Suprapubic skin (tissue), 4 donors: ENCODE measurements at regions not wholly inside any gene's neighbourhood (a gene's known extent, or its start where the extent isn't known, plus 50 kb on each side); places are given as distances from the start of the nearest gene placed in this dataset.

Source experiments
- EP300 ChIP-seq: sonication (generic); formaldehyde crosslinking; IDR thresholded peaks from one replicate; pipeline ENCODE4 v1.6.1; 2017; ENCODE audit warnings: antibody characterized with exemption
- POLR2A ChIP-seq, 2 donors: fragments of 450-650 bp; IDR thresholded peaks; one replicate each; pipeline ENCODE4 v1.6.1; 2017; ENCODE audit warnings: antibody characterized with exemption in 2 of 2, mild to moderate bottlenecking in 2 of 2, moderate library complexity in 2 of 2
- POLR2AphosphoS5 ChIP-seq, 3 donors: sonication (generic); formaldehyde crosslinking; IDR thresholded peaks; one replicate each; pipeline ENCODE4 v1.6.1; 2017; ENCODE audit warnings: antibody characterized with exemption in 3 of 3
- TF ChIP-seq, protein P1 (sequence below), 2 donors: fragments of 200-600 bp in 1 of 2; fragments of 450-650 bp in 1 of 2; sonication (generic) in 1 of 2; IDR thresholded peaks; one replicate each; pipeline ENCODE4 v1.5.1; 2016 to 2019; ENCODE audit warnings: antibody characterized with exemption in 2 of 2, mild to moderate bottlenecking in 1 of 2, moderate library complexity in 1 of 2

DNA sequence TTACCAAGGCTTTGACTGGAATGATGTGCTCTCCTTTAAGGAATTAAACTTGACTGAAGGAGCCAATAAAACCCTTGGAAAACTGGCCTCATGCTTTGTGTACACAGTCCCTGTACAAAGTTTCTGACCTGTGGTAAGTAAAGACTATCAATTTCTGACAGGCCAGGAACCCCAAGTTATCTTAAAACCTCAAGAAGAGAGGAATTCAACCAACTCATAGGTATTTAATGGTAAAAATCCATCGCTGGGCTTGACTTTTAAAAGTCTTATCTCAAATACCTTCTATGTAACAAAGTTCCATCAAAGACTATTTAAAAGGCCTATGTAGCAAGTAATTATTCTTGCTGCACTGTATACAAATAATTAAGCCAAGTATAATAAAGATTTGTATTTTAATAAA is 103.7 kb upstream of the TENT5D start:
- TF ChIP-seq, protein P1, sequence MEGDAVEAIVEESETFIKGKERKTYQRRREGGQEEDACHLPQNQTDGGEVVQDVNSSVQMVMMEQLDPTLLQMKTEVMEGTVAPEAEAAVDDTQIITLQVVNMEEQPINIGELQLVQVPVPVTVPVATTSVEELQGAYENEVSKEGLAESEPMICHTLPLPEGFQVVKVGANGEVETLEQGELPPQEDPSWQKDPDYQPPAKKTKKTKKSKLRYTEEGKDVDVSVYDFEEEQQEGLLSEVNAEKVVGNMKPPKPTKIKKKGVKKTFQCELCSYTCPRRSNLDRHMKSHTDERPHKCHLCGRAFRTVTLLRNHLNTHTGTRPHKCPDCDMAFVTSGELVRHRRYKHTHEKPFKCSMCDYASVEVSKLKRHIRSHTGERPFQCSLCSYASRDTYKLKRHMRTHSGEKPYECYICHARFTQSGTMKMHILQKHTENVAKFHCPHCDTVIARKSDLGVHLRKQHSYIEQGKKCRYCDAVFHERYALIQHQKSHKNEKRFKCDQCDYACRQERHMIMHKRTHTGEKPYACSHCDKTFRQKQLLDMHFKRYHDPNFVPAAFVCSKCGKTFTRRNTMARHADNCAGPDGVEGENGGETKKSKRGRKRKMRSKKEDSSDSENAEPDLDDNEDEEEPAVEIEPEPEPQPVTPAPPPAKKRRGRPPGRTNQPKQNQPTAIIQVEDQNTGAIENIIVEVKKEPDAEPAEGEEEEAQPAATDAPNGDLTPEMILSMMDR (IDR thresholded peaks at IDR 0.05) = no peak
- no peak for TF ChIP-seq POLR2AphosphoS5 (IDR thresholded peaks at IDR 0.05)
- no peak for TF ChIP-seq EP300
- TF ChIP-seq POLR2A (IDR thresholded peaks at IDR 0.05) = no peak
